ACHN (cell line): ENCODE measurements at regions not wholly inside any gene's neighbourhood (a gene's known extent, or its start where the extent isn't known, plus 50 kb on each side); places are given as distances from the start of the nearest gene placed in this dataset.
"Not testable (repeated sequence)": the region's sequence is repeated elsewhere in the genome, so short reads cannot be mapped to it uniquely, and the experiment has no call there.

ENCODE experiments used
- DNase-seq: peaks from one replicate; pipeline ENCODE4 v3.0.0-alpha.2; 2015
- in situ Hi-C: cut with HindIII; loops from 2 replicates; pipeline ENCODE4 v1.10.0; 2017; ENCODE audit warnings: low sequenced_read_pairs, low pct_ligation_motif_present, low pct_unique_long_range_greater_than_20kb

DNA sequence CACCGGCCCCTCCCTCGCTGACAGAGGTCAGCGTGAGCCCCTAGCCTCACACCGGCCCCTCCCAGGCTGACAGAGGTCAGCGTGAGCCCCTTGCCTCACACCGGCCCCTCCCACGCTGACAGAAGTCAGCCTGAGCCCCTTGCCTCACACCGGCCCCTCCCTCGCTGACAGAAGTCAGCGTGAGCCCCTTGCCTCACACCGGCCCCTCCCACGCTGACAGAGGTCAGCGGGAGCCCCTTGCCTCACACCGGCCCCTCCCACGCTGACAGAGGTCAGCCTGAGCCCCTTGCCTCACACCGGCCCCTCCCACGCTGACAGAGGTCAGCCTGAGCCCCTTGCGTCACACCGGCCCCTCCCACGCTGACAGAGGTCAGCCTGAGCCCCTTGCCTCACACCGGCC, 355.5 kb downstream of the ZNF37A start:
- DNase-seq, in situ Hi-C loops: not testable (repeated sequence)

DNA sequence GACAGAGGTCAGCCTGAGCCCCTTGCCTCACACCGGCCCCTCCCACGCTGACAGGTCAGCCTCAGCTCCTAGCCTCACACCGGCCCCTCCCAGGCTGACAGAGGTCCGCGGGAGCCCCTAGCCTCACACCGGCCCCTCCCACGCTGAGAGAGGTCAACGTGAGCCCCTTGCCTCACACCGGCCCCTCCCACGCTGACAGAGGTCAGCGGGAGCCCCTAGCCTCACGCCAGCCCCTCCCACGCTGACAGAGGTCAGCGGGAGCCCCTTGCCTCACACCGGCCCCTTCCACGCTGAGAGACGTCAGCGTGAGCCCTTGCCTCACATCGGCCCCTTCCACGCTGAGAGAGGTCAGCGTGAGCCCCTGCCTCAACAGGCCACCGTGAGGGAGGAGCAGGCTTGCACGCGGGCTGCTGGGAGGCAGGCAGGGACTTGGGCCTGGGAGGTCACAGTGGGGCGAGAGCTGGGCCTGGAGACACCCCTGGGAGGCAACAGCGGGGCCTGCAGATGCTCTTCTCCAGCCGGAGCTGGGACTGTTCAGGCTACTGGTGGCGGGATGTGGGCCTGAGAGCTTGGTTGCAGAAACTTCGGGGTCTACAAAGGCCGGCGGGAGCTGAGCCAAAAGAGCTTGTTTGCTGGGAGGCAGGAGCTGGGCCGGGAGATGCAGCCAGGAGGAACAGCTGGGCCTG, 356.4 kb downstream of the ZNF37A start:
- in situ Hi-C loops, DNase-seq: not testable (repeated sequence)

DNA sequence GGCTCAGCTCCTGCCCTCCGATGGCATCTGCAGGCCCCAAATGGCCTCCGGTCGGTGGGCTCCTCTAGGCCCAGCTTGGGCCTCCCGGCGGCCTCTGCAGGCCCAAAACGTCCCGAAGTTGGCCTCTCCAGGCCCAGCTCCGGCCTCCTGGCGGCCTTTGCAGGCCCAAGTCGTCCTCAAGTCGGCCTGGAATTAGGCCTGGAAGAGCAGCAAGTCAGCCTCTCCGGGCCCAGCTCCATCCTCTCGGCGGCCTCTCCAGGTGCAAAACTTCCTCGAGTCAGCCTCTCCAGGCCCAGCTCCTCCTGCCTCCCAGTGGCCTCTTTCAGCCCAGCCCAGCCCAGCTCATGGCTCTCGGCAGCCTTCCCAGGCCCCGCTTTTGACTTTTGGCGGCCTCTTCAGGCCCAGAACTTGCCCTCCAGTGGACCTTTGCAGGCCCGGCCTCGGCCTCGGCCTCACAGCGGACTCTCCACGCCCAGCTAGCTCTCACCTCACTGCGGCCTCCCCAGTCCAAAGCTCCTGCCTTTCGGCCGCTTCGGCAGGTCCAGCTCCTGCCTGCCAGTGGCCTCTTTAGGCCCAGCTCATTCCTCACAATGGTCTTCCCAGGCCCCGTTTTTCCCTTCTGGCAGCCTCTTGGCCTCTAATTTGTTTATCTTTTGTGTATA, 357.3 kb downstream of the ZNF37A start:
- DNase-seq, in situ Hi-C loops: not testable (repeated sequence)
